Gastrocnemius medialis (tissue), 4 donors: ENCODE measurements at regions not wholly inside any gene's neighbourhood (a gene's known extent, or its start where the extent isn't known, plus 50 kb on each side); places are given as distances from the start of the nearest gene placed in this dataset.

ENCODE experiments used
- ATAC-seq, 2 donors: fragments of 150-250 bp; one replicate each; pipeline ENCODE4 v1.9.1; 2016
- DNase-seq, 2 donors: peaks; one replicate each; pipeline ENCODE4 v3.0.0-alpha.2; 2019
- H3K27ac ChIP-seq, 4 donors: fragments of 200-600 bp; sonication (generic); 1 replicate in 1 of 4; 2 replicates in 3 of 4; pipeline ENCODE4 v1.5.1; 2016 to 2018; ENCODE audit warnings: mild to moderate bottlenecking in 2 of 4, moderate library complexity in 1 of 4
- H3K27me3 ChIP-seq, 3 donors: fragments of 200-600 bp; sonication (generic) in 2 of 3; 1 replicate in 1 of 3; 2 replicates in 2 of 3; pipeline versions ENCODE4 v1.5.1 to v1.6.0; 2016 to 2019; ENCODE audit warnings: mild to moderate bottlenecking in 1 of 3, moderate library complexity in 1 of 3
- H3K36me3 ChIP-seq, 2 donors: fragments of 200-600 bp; sonication (generic) in 1 of 2; one replicate each; pipeline ENCODE4 v1.5.1; 2017 to 2018
- H3K4me1 ChIP-seq, 2 donors: fragments of 200-600 bp; sonication (generic) in 1 of 2; one replicate each; pipeline ENCODE4 v1.5.1; 2016 to 2017; ENCODE audit warnings: mild to moderate bottlenecking in 2 of 2
- H3K4me3 ChIP-seq, 4 donors: fragments of 200-600 bp; sonication (generic) in 3 of 4; 1 replicate in 1 of 4; 2 replicates in 3 of 4; pipeline ENCODE4 v1.5.1; 2016 to 2019; ENCODE audit warnings: mild to moderate bottlenecking in 2 of 4
- H3K9me3 ChIP-seq, 3 donors: fragments of 200-600 bp; sonication (generic) in 2 of 3; 1 replicate in 1 of 3; 2 replicates in 2 of 3; pipeline ENCODE4 v1.5.1; 2016 to 2019
- POLR2A ChIP-seq, 2 donors: fragments of 450-650 bp; IDR thresholded peaks; one replicate each; pipeline ENCODE4 v1.6.1; 2017; ENCODE audit warnings: antibody characterized with exemption in 2 of 2, mild to moderate bottlenecking in 2 of 2, moderate library complexity in 2 of 2
- in situ Hi-C, 4 donors: fragments of 200-750 bp; cut with MboI; loops; one replicate each; pipeline versions ENCODE4 v1.15.0 to v1.8.0; 2017; ENCODE audit warnings: low sequenced_read_pairs in 4 of 4
- intact Hi-C: fragments of 100-400 bp; cut with DNase I; formaldehyde crosslinking; loops from one replicate; pipeline ENCODE4 v1.15.1; 2023; ENCODE audit warnings: low total_unique reads
- TF ChIP-seq, protein P1 (sequence below), 5 experiments: fragments of 450-650 bp in 3 of 5; fragments of 200-600 bp in 2 of 5; sonication (generic) in 2 of 5; IDR thresholded peaks in 4 of 5; conservative IDR thresholded peaks in 1 of 5; 1 replicate in 4 of 5; 2 replicates in 1 of 5; pipeline ENCODE4 v1.5.1; 2016 to 2019; ENCODE audit warnings: antibody characterized with exemption in 5 of 5, mild to moderate bottlenecking in 3 of 5, moderate library complexity in 3 of 5

DNA sequence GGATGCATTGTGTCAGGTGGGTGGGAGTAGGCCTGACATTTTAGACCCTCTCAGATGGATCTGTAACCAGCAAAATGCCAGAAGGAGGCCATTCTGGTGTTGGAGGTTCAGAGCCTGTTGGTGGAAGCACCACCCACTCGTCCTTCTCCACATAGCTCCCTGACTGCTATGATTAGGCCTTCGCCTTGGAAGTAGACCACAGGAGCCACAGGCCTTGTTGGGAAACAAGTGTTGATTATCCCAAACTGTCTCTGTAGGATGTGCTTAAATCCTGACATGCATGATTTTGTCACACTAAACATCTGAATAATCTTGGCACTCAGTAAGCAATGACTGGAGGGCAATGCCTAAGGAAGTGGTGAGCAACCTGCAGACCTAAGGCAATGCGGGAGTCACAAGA is 117.2 kb upstream of the LY86 start:
- intact Hi-C loops: no loop called here
- in situ Hi-C loops: no loop called here
- no peaks in the 10 kb centered on the region for H3K27me3 ChIP-seq
- no peaks in the 10 kb centered on the region for H3K4me1 ChIP-seq
- TF ChIP-seq, protein P1, sequence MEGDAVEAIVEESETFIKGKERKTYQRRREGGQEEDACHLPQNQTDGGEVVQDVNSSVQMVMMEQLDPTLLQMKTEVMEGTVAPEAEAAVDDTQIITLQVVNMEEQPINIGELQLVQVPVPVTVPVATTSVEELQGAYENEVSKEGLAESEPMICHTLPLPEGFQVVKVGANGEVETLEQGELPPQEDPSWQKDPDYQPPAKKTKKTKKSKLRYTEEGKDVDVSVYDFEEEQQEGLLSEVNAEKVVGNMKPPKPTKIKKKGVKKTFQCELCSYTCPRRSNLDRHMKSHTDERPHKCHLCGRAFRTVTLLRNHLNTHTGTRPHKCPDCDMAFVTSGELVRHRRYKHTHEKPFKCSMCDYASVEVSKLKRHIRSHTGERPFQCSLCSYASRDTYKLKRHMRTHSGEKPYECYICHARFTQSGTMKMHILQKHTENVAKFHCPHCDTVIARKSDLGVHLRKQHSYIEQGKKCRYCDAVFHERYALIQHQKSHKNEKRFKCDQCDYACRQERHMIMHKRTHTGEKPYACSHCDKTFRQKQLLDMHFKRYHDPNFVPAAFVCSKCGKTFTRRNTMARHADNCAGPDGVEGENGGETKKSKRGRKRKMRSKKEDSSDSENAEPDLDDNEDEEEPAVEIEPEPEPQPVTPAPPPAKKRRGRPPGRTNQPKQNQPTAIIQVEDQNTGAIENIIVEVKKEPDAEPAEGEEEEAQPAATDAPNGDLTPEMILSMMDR (IDR thresholded peaks at IDR 0.05 in 4 of 5, conservative IDR thresholded peaks at IDR 0.05 in 1 of 5): no peak
- no peak for TF ChIP-seq POLR2A (IDR thresholded peaks at IDR 0.05)
- no peak overlapping the region for H3K4me3 ChIP-seq
- H3K27ac ChIP-seq: no peak overlapping the region
- no peak for ATAC-seq
- H3K36me3 ChIP-seq: no peaks in the 10 kb centered on the region
- no peaks in the 10 kb centered on the region for H3K9me3 ChIP-seq
- no peak for DNase-seq

DNA sequence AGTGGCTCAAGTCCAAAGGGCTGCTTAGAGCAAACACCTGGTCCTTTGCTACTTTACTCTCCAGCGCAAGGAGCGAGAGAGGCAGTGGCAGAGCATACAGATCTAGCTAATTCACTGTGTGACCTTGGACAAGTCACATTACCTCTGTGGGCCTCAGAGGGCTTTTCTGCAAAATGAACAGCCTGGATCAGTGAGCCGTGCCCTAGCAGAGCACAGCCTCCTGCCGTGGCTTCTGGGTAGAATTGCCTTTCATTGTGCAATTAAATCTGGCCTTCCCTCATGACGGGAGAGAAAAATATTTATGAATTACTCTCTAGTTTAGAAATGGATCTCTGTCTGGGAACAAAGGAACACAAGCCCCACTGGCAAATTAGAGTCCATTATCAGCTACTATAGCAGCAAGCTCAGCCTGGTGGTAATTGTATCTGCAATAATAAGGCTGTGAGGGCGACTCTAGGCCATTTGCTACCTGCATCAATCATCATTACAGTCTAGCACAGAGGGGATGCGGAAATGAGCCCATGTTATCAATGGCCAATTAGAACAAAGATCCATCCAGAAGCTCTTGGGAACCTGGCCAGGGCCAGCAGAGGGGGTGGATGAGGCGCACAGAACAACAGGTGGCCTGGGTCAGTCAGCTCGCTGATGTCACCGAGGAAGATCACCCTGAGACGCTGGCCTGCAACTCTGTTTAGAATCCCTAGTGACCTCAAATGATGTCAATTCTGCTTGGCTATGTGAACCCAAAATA is 114.2 kb upstream of the LY86 start:
- no peaks in the 10 kb centered on the region for H3K9me3 ChIP-seq
- in situ Hi-C loops (no loop called here), intact Hi-C loops (no loop called here)
- no peaks in the 10 kb centered on the region for H3K36me3 ChIP-seq
- H3K4me1 ChIP-seq: no peaks in the 10 kb centered on the region
- no peak overlapping the region for H3K4me3 ChIP-seq
- no peaks in the 10 kb centered on the region for H3K27me3 ChIP-seq
- DNase-seq (no peak), ATAC-seq (no peak)
- TF ChIP-seq, protein P1 (IDR thresholded peaks at IDR 0.05 in 4 of 5, conservative IDR thresholded peaks at IDR 0.05 in 1 of 5): no peak
- no peak for TF ChIP-seq POLR2A (IDR thresholded peaks at IDR 0.05)
- no peak overlapping the region for H3K27ac ChIP-seq

DNA sequence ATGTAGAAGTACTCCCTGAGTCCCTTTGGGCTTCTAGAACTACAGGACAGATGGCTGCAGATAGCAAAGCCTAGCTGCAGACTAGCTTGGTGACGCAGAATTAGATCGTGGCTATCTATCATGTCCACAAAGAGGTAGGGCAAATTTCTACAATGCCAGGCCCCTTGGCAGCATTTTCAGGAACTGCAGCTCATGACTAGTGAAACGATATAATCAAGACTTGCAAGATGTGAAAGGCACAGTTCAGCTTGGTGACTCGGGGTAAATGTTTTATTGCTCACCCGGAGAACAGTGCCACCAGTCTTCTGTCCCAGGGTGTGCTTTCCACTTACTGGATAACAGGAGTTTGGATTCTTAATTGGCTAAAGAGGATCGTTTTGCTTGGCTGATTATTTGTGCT is 108.7 kb upstream of the LY86 start:
- ATAC-seq (no peak), DNase-seq (no peak)
- Histone ChIP-seq H3K27ac (no peak overlapping the region), H3K4me1 (no peaks in the 10 kb centered on the region), H3K4me3 (no peak overlapping the region), H3K36me3 (no peaks in the 10 kb centered on the region), H3K27me3 (no peaks in the 10 kb centered on the region), H3K9me3 (no peaks in the 10 kb centered on the region)
- TF ChIP-seq POLR2A (IDR thresholded peaks at IDR 0.05): no peak
- TF ChIP-seq, protein P1 (IDR thresholded peaks at IDR 0.05 in 4 of 5, conservative IDR thresholded peaks at IDR 0.05 in 1 of 5): no peak
- in situ Hi-C loops: no loop called here
- intact Hi-C loops: no loop called here

DNA sequence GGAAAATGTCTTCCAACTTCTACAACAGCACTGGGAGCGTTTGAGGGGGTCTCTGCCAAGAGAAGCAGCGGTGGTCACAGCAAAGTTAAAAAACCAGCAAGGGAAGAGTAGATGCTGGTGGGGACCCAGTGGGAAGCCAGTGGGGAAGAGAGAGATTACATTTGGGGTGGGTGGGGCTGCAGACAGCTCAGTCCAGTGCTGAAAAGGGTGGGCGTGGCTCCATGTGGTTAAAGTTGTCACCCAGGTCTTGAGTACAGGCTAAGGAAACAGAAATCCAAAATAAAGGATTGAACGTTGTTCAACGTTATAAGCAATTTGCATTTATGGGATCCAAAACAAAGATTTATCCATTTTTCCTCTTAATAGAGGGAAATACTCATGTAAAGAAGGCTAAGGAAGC is 106.3 kb upstream of the LY86 start:
- Histone ChIP-seq H3K4me1 (no peaks in the 10 kb centered on the region), H3K36me3 (no peaks in the 10 kb centered on the region), H3K4me3 (no peak overlapping the region), H3K9me3 (no peaks in the 10 kb centered on the region), H3K27me3 (no peaks in the 10 kb centered on the region), H3K27ac (no peak overlapping the region)
- in situ Hi-C loops (no loop called here), intact Hi-C loops (no loop called here)
- TF ChIP-seq, protein P1 (IDR thresholded peaks at IDR 0.05 in 4 of 5, conservative IDR thresholded peaks at IDR 0.05 in 1 of 5): no peak
- TF ChIP-seq POLR2A (IDR thresholded peaks at IDR 0.05): no peak
- ATAC-seq (no peak), DNase-seq (no peak)

DNA sequence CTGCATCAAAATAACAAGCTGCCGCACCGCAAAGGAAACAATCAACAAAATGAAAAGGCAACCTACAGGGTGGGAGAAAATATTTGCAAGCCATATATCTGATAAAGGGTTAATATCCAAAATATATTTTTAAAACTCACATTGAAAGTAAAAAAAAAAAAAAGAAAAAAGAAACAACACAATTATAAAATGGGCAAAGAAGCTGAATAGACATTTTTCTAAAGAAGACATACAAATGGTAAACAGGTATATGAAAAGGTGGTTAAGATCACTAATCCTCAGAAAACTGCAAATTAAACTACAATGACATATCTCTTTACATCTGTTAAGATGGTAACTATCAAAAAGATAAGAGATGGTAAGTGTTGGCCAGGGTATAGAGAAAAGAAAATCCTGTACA is 105.4 kb upstream of the LY86 start:
- no peak for DNase-seq
- TF ChIP-seq, protein P1 (IDR thresholded peaks at IDR 0.05 in 4 of 5, conservative IDR thresholded peaks at IDR 0.05 in 1 of 5): no peak
- no peak for TF ChIP-seq POLR2A (IDR thresholded peaks at IDR 0.05)
- no peak overlapping the region for H3K27ac ChIP-seq
- H3K4me3 ChIP-seq: no peak overlapping the region
- ATAC-seq: no peak
- in situ Hi-C loops: no loop called here
- H3K36me3 ChIP-seq: no peaks in the 10 kb centered on the region
- no peaks in the 10 kb centered on the region for H3K4me1 ChIP-seq
- intact Hi-C loops: no loop called here
- H3K27me3 ChIP-seq: no peaks in the 10 kb centered on the region
- H3K9me3 ChIP-seq: no peaks in the 10 kb centered on the region
